ENCODE measurements at regions not wholly inside any gene's neighbourhood (a gene's known extent, or its start where the extent isn't known, plus 50 kb on each side); places are given as distances from the start of the nearest gene placed in this dataset.

- Histone ChIP-seq H3K79me1 (ENCODE audit: low read depth, low read length) (no peaks in the 10 kb centered on the region), H3K4me2 (ENCODE audit: insufficient read depth in 1 of 2, low read depth in 2 of 2, low read length in 2 of 2) (no peak overlapping the region), H3K56ac (replicated peaks; ENCODE audit: insufficient read length, low read depth, low read length) (no peak overlapping the region), H3K27me3 (replicated peaks in 1 of 4; ENCODE audit: control insufficient read depth in 3 of 4, extremely low read depth in 1 of 4, insufficient read depth in 3 of 4, low read length in 3 of 4) (no peaks in the 10 kb centered on the region), H3K4me1 (replicated peaks in 1 of 4; ENCODE audit: control insufficient read depth in 3 of 4, insufficient read depth in 4 of 4, low read length in 3 of 4) (no peaks in the 10 kb centered on the region), H2BK5ac (ENCODE audit: low read depth, low read length) (no peak overlapping the region), H4K20me1 (replicated peaks in 1 of 2; ENCODE audit: control insufficient read depth in 1 of 2, insufficient read depth in 2 of 2, low read length in 2 of 2) (no peaks in the 10 kb centered on the region), H3K9me3 (ENCODE audit: insufficient read depth in 2 of 2, low read depth in 1 of 2, low read length in 1 of 2) (no peaks in the 10 kb centered on the region), H3K23me2 (ENCODE audit: low read depth, low read length) (no peaks in the 10 kb centered on the region), H2BK120ac (replicated peaks; ENCODE audit: low read depth, low read length) (no peak overlapping the region), H2BK12ac (ENCODE audit: low read depth, low read length) (no peak overlapping the region), H2BK20ac (ENCODE audit: low read length) (no peak overlapping the region), H2AK5ac (ENCODE audit: low read depth, low read length) (no peak overlapping the region), H3K79me2 (ENCODE audit: control insufficient read depth in 1 of 2, insufficient read depth in 2 of 2, low read length in 2 of 2) (no peaks in the 10 kb centered on the region), H3K4ac (replicated peaks; ENCODE audit: insufficient read length, low read depth, low read length) (no peak overlapping the region), H3K4me3 (ENCODE audit: extremely low read depth in 1 of 4, insufficient read depth in 2 of 4, low read depth in 3 of 4, low read length in 4 of 4) (no peak overlapping the region), H4K5ac (ENCODE audit: insufficient read length, low read depth, low read length) (no peak overlapping the region), H3K27ac (ENCODE audit: low read depth, low read length) (no peak overlapping the region), H3K18ac (ENCODE audit: extremely low read depth, low read length) (no peak overlapping the region), H4K8ac (ENCODE audit: extremely low read depth, insufficient read depth, low read length) (no peak overlapping the region), H2BK15ac (ENCODE audit: low read length) (no peak overlapping the region), H2AFZ (ENCODE audit: low read length) (no peak overlapping the region), H3K23ac (ENCODE audit: insufficient read length) (no peak overlapping the region), H3K36me3 (ENCODE audit: control insufficient read depth in 2 of 4, insufficient read depth in 4 of 4, low read length in 3 of 4) (no peaks in the 10 kb centered on the region), H3K14ac (ENCODE audit: insufficient read length) (no peak overlapping the region), H4K91ac (replicated peaks; ENCODE audit: insufficient read length, low read length) (no peak overlapping the region), H3K9ac (replicated peaks in 1 of 4; ENCODE audit: extremely low read depth in 1 of 4, low read depth in 3 of 4, low read length in 3 of 4) (no peak overlapping the region)
- no peak for TF ChIP-seq MAFK (IDR thresholded peaks at IDR 0.05; ENCODE audit: low read depth, low read length)
- no peak for TF ChIP-seq JUN (IDR thresholded peaks at IDR 0.05; ENCODE audit: low read depth, low read length)
- no peak for TF ChIP-seq EZH2 (IDR thresholded peaks at IDR 0.05; ENCODE audit: low read depth, low read length, severe bottlenecking)
- TF ChIP-seq USF2 (IDR thresholded peaks at IDR 0.05; ENCODE audit: low read length) = no peak
- no peak for TF ChIP-seq ATF2 (IDR thresholded peaks at IDR 0.05; ENCODE audit: low read length)
- ChIA-PET CTCF (ENCODE audit: partially characterized antibody) (no interaction called here), POLR2A (ENCODE audit: partially characterized antibody) (no interaction called here)
- DNase-seq (ENCODE audit: low read depth in 1 of 2, low spot score in 2 of 2) (no peak), FAIRE-seq (no peak)
- 93% methylated on average over 2 of the region's 2 CpGs; no CpG with 5 or more reads in 1 of the 2 experiments for WGBS, 2 experiments (ENCODE audit: extremely low coverage in 1 of 2, insufficient coverage in 1 of 2, insufficient read length in 1 of 2, insufficient replicate concordance in 2 of 2, low coverage in 1 of 2, low lambda C conversion rate in 2 of 2, missing lambda C conversion rate in 1 of 2)
Measured at GRCh38 chr21:29424728-29425127, 126.0 kb downstream of the BACH1 start.

Data from H1 (cell line).